ENCODE measurements at regions not wholly inside any gene's neighbourhood (a gene's known extent, or its start where the extent isn't known, plus 50 kb on each side); places are given as distances from the start of the nearest gene placed in this dataset.

DNA sequence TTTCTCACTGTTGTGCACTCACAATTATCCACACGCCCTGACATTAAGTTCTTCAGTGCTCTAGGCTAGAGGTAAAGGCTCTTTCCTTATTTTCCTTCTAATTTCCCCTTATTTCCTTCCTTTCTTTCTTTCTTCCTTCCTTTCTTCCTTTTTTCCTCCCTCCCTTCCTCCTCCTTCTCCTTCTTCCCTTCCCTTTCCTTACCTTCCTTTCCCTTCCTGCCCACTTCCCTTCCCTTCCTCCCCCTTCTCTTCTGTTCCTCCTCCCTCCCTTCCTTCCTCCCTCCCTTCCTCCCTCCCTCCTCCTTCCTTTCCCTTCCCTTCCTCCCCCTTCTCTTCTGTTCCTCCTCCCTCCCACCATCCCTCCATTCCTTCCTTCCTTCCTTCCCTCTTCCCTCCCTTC is 317.0 kb upstream of the IRX1 start:
- DNase-seq (no peak), FAIRE-seq (no peak), ATAC-seq (no peak)
- Histone ChIP-seq H3K4me3 (no peak overlapping the region), H3K9me3 (no peaks in the 10 kb centered on the region), H3K4me1 (no peaks in the 10 kb centered on the region), H3K36me3 (no peaks in the 10 kb centered on the region), H3K27ac (no peak overlapping the region), H3K27me3 (no peaks in the 10 kb centered on the region)
- intact Hi-C loops (cut with DNase I), result no loop called here
- TF ChIP-seq, protein P1, sequence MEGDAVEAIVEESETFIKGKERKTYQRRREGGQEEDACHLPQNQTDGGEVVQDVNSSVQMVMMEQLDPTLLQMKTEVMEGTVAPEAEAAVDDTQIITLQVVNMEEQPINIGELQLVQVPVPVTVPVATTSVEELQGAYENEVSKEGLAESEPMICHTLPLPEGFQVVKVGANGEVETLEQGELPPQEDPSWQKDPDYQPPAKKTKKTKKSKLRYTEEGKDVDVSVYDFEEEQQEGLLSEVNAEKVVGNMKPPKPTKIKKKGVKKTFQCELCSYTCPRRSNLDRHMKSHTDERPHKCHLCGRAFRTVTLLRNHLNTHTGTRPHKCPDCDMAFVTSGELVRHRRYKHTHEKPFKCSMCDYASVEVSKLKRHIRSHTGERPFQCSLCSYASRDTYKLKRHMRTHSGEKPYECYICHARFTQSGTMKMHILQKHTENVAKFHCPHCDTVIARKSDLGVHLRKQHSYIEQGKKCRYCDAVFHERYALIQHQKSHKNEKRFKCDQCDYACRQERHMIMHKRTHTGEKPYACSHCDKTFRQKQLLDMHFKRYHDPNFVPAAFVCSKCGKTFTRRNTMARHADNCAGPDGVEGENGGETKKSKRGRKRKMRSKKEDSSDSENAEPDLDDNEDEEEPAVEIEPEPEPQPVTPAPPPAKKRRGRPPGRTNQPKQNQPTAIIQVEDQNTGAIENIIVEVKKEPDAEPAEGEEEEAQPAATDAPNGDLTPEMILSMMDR (IDR thresholded peaks at IDR 0.05), result no peak
- 14 to 20% methylated on average over 1 of the region's 1 CpG for WGBS, 2 donors

DNA sequence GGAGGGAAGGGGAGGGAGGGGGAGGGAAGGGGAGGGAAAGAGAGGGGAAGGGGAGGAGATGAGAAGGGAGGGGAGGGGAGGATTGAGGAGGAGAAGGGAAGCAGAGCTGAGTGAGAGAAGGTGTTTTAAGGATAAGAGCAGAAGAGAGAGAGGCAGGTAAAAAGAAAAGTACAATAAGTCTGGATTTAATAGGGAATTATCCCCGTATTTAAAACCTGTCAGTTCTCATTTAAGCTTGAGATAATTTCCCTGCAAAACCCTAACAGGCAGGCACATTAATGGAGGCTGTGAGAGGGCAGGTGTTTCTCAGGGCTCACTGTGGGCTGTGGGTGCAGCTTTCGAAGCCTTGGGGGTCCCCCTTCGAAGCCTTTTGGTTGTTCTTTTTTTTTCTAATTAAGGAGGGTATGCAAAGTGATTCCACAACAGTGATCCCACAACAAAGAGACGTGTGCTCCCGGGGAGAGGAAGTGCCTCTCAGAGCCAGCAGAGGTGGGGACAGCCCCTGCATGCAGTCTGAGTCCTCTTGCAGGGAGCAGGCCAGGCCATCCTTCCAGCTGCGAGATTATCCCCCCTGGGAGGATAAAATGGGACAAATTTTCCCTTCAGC is 317.9 kb upstream of the IRX1 start:
- FAIRE-seq (no peak), ATAC-seq (no peak), DNase-seq (no peak)
- Histone ChIP-seq H3K36me3 (no peaks in the 10 kb centered on the region), H3K9me3 (no peaks in the 10 kb centered on the region), H3K4me3 (no peak overlapping the region), H3K4me1 (no peaks in the 10 kb centered on the region), H3K27ac (no peak overlapping the region), H3K27me3 (no peaks in the 10 kb centered on the region)
- TF ChIP-seq, protein P1 (IDR thresholded peaks at IDR 0.05), result no peak
- intact Hi-C loops (cut with DNase I), result no loop called here
- WGBS, 2 donors, result 7 to 9% methylated on average over 6 of the region's 6 CpGs

DNA sequence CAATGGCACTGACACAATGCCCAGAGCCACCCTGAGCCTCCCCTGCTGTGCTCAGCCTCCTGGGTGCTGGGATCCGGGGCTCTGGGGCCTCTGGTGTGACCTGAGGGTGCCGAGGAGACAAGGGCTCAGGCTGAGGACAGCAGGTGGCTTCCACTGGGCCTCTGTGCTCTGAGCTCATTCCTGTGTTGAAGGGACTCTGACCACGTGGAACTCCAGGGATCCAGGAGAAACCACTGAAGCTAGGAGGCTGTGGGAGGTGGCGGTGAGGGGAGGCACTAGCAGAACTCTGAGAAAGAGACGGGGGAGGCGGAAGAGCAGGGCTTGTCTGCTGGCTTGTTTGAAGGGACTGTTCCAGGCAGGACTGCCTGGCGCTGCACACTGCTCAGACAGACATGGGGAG is 318.7 kb upstream of the IRX1 start:
- Histone ChIP-seq H3K4me1 (no peaks in the 10 kb centered on the region), H3K27ac (no peak overlapping the region), H3K36me3 (no peaks in the 10 kb centered on the region), H3K9me3 (no peaks in the 10 kb centered on the region), H3K4me3 (no peak overlapping the region), H3K27me3 (no peaks in the 10 kb centered on the region)
- intact Hi-C loops (cut with DNase I), result no loop called here
- DNase-seq (no peak), FAIRE-seq (no peak), ATAC-seq (no peak)
- 39 to 41% methylated on average over 7 of the region's 7 CpGs for WGBS, 2 donors
- TF ChIP-seq, protein P1 (IDR thresholded peaks at IDR 0.05), result no peak

DNA sequence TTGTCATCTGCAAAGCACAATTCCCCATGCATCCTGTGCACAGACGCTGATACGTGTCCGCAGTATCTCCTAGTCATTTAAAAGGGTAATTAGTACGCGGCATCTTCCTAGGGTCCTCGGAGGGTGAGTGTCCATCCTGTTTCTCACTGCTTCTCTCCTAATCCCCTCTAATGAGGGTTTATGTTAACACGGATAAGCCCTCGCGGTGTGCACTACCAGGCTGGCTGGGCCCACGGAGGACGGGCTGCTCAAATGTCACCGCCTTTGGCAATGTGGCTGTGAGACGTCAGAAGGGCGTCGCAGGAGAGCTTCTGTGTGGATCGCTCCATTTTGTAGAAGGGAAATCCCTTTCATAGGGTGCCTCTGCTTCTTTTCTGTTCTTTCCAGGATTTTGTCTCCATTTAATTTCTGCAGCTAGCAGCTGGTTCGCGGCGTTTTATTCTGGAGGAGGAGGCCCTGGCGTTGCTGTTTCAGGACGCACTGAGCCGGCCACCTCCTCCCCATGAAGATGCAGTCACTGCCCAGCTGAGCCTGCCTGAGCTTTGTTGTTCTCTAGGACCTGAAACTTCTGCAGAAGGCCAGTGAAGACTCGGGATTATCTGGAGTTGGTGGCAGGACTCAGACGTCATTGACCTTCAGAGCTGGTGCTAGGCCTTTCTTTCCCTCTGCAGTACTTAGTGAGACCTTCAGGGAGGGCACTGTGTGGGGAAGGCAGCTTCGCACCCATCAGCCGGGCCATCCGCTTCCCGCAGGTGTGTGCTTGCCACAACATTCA is 326.1 kb upstream of the IRX1 start:
- no peak for ATAC-seq
- Histone ChIP-seq H3K27ac (no peak overlapping the region), H3K4me3 (no peak overlapping the region), H3K27me3 (no peaks in the 10 kb centered on the region), H3K9me3 (no peaks in the 10 kb centered on the region), H3K4me1 (no peaks in the 10 kb centered on the region), H3K36me3 (no peaks in the 10 kb centered on the region)
- no peak for DNase-seq
- TF ChIP-seq, protein P1 (IDR thresholded peaks at IDR 0.05), result no peak
- FAIRE-seq, result no peak
- intact Hi-C loops (cut with DNase I), result no loop called here
- WGBS, 2 donors, result 68 to 71% methylated on average over 28 of the region's 28 CpGs

DNA sequence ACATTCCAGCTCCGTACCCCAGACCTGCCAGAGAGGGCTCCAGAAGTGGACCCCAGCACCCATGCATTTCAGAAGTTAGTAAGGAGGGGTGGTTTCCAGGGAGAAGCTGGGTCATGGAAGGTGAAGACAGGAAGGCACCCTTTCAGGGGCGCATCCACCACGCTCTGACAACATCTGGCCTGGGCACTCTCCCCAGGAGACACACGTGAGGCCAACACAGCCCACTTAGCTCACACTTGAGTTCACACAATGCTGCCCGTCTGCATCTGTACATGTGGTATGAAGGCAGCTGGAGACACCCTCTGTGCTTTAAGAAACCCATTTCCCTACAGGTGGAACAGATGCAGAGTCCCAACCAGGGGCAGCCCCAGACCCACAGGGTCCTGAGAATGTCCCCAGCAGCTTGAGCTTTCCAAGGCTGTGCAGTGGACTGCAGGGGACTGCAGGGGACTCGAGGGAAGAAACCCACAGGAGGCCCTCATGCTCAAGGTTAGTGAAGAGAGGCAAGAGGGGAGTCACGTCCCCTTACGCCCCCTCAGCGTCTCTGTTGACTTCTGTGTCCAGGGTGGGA is 326.8 kb upstream of the IRX1 start:
- no peak overlapping the region for H3K4me3 ChIP-seq
- FAIRE-seq (no peak), DNase-seq (no peak), ATAC-seq (no peak)
- intact Hi-C loops (cut with DNase I), result no loop called here
- TF ChIP-seq, protein P1 (IDR thresholded peaks at IDR 0.05), result no peak
- H3K27me3 ChIP-seq, result no peaks in the 10 kb centered on the region
- H3K9me3 ChIP-seq, result no peaks in the 10 kb centered on the region
- H3K4me1 ChIP-seq, result no peaks in the 10 kb centered on the region
- H3K27ac ChIP-seq, result no peak overlapping the region
- no peaks in the 10 kb centered on the region for H3K36me3 ChIP-seq
- 45 to 55% methylated on average over 9 of the region's 9 CpGs for WGBS, 2 donors

All from pancreas (tissue), 10 donors.